GM12878 (cell line): ENCODE measurements at regions not wholly inside any gene's neighbourhood (a gene's known extent, or its start where the extent isn't known, plus 50 kb on each side); places are given as distances from the start of the nearest gene placed in this dataset.

ENCODE experiments used
- ATAC-seq: fragments of 200-7000 bp; cut with Tn5 transposase; 3 replicates; pipeline ENCODE4 v1.9.1; 2020; ENCODE audit warnings: mild to moderate bottlenecking, moderate library complexity
- BruUV-seq: library from RNA; stranded (reverse); fragments of 400-500 nt; replicated peaks from 2 replicates; lab custom pipeline; 2021; lab: Mats Ljungman, UMichigan
- CTCF ChIA-PET: fragments of 300-600 bp; sonication (Branson Sonifier 250); formaldehyde crosslinking; extraction: SDS; loops from one replicate; lab custom pipeline; 2021; ENCODE audit warnings: inconsistent platforms; lab: Yijun Ruan, JAX
- POLR2A ChIA-PET: fragments of 350-600 bp; formaldehyde crosslinking; extraction: SDS; loops from one replicate; lab custom pipeline; 2021; ENCODE audit warnings: inconsistent platforms; lab: Charles Lee
- RAD21 ChIA-PET: fragments of 300-600 bp; sonication (Branson Sonifier 250); formaldehyde crosslinking; loops from one replicate; lab custom pipeline; 2023; ENCODE audit warnings: antibody characterized with exemption; ENCODE audit not compliant: unreplicated experiment; lab: Charles Lee
- SMC1A ChIA-PET: fragments of 300-600 bp; sonication (Branson Sonifier 250); formaldehyde crosslinking; loops from one replicate; lab custom pipeline; 2023; ENCODE audit not compliant: unreplicated experiment, uncharacterized antibody; lab: Charles Lee
- DNase-seq: peaks from one replicate; pipeline ENCODE4 v3.0.0-alpha.2; 2011; ENCODE audit warnings: low read depth, low spot score
- FAIRE-seq: peaks from 3 replicates; lab custom pipeline; 2011; peaks lifted over from hg19 to GRCh38; lab: Jason Lieb, UNC
- H2AFZ ChIP-seq: 2 replicates; pipeline ENCODE4 v1.6.0; 2011; ENCODE audit warnings: low read depth, low read length, control low read depth; ENCODE audit not compliant: control insufficient read depth
- H3K27ac ChIP-seq: 2 replicates; pipeline ENCODE4 v1.5.1; 2011; ENCODE audit warnings: control low read depth; ENCODE audit not compliant: control insufficient read depth, insufficient read depth
- H3K27me3 ChIP-seq, 2 experiments: replicated peaks in 1 of 2; 2 replicates each; pipeline versions ENCODE4 v1.6.0 to v1.6.1; 2011; ENCODE audit warnings: low read length in 1 of 2; ENCODE audit not compliant: control insufficient read depth in 2 of 2, insufficient read depth in 2 of 2
- H3K36me3 ChIP-seq, 2 experiments: 2 replicates each; pipeline ENCODE4 v1.5.1; 2011; ENCODE audit warnings: low read length in 1 of 2; ENCODE audit not compliant: control insufficient read depth in 2 of 2, insufficient read depth in 2 of 2
- H3K4me1 ChIP-seq: 2 replicates; pipeline ENCODE4 v1.6.1; 2011; ENCODE audit warnings: mild to moderate bottlenecking, low read length, moderate library complexity, mixed read lengths; ENCODE audit not compliant: control insufficient read depth, insufficient read depth
- H3K4me2 ChIP-seq: 2 replicates; pipeline ENCODE4 v1.6.0; 2011; ENCODE audit warnings: control low read depth; ENCODE audit not compliant: control insufficient read depth, insufficient read depth
- H3K4me3 ChIP-seq: fragments of 200-600 bp; sonication (generic); 2 replicates; pipeline ENCODE4 v1.5.1; 2016
- H3K79me2 ChIP-seq: 2 replicates; pipeline ENCODE4 v1.6.0; 2011; ENCODE audit warnings: low read length; ENCODE audit not compliant: control insufficient read depth, insufficient read depth
- H3K9ac ChIP-seq: 2 replicates; pipeline ENCODE4 v1.8.0; 2011; ENCODE audit warnings: low read length, control low read depth, mixed read lengths; ENCODE audit not compliant: control insufficient read depth, insufficient read depth
- H3K9me3 ChIP-seq: replicated peaks from 3 replicates; pipeline ENCODE4 v1.5.1; 2011; ENCODE audit warnings: mild to moderate bottlenecking, low read length; ENCODE audit not compliant: control insufficient read depth, insufficient read depth
- H4K20me1 ChIP-seq: 2 replicates; pipeline ENCODE4 v1.6.0; 2011; ENCODE audit not compliant: control insufficient read depth, insufficient read depth
- CHD2 ChIP-seq: IDR thresholded peaks from 2 replicates; pipeline ENCODE4 v1.6.1; 2011; ENCODE audit warnings: low read depth, low read length, improper control_type of control experiment, borderline replicate concordance
- EED ChIP-seq: sonication (generic); IDR thresholded peaks from 2 replicates; pipeline ENCODE4 v1.6.1; 2016; ENCODE audit warnings: antibody characterized with exemption, low read depth
- GATAD2B ChIP-seq: fragments of 450-650 bp; conservative IDR thresholded peaks from 2 replicates; pipeline ENCODE4 v1.6.1; 2017; ENCODE audit warnings: low read depth, mild to moderate bottlenecking, moderate library complexity
- RELB ChIP-seq: fragments of 450-650 bp; IDR thresholded peaks from 2 replicates; pipeline ENCODE4 v1.6.1; 2017; ENCODE audit warnings: low read depth, mild to moderate bottlenecking, moderate library complexity
- TARDBP ChIP-seq: IDR thresholded peaks from 2 replicates; pipeline ENCODE4 v1.6.1; 2016; ENCODE audit warnings: borderline replicate concordance
- ZNF207 ChIP-seq: fragments of 450-650 bp; IDR thresholded peaks from 2 replicates; pipeline ENCODE4 v1.6.1; 2014; ENCODE audit warnings: antibody characterized with exemption, mild to moderate bottlenecking, borderline replicate concordance
- WGBS: methylation state at CpG from one replicate; pipeline ENCODE4 v1.1.6; 2016; ENCODE audit warnings: low lambda C conversion rate; ENCODE audit not compliant: insufficient replicate concordance, insufficient coverage; ENCODE audit errors: missing lambda C conversion rate; 5-methylcytosine and 5-hydroxymethylcytosine counted together
- in situ Hi-C: fragments of 300-500 bp; cut with MboI; formaldehyde crosslinking; loops from 9 replicates; pipeline ENCODE4 v1.14.3; 2018; ENCODE audit warnings: mixed read lengths
- intact Hi-C: fragments of 100-400 bp; cut with micrococcal nuclease; formaldehyde crosslinking; loops from one replicate; pipeline ENCODE4 v1.14.2; 2022; ENCODE audit not compliant: unreplicated experiment
- TF ChIP-seq, protein P1 (sequence below): fragments of 450-650 bp; IDR thresholded peaks from 2 replicates; pipeline ENCODE4 v1.6.1; 2016; ENCODE audit warnings: mild to moderate bottlenecking, moderate library complexity, borderline replicate concordance
- TF ChIP-seq, protein P2 (sequence below): fragments of 450-650 bp; IDR thresholded peaks from 2 replicates; pipeline ENCODE4 v1.6.1; 2017; ENCODE audit warnings: antibody characterized with exemption, mild to moderate bottlenecking, moderate library complexity
- TF ChIP-seq, protein P3 (sequence below): fragments of 450-650 bp; formaldehyde crosslinking; IDR thresholded peaks from 2 replicates; pipeline ENCODE4 v1.4.0; 2022; ENCODE audit warnings: mild to moderate bottlenecking, moderate library complexity

DNA sequence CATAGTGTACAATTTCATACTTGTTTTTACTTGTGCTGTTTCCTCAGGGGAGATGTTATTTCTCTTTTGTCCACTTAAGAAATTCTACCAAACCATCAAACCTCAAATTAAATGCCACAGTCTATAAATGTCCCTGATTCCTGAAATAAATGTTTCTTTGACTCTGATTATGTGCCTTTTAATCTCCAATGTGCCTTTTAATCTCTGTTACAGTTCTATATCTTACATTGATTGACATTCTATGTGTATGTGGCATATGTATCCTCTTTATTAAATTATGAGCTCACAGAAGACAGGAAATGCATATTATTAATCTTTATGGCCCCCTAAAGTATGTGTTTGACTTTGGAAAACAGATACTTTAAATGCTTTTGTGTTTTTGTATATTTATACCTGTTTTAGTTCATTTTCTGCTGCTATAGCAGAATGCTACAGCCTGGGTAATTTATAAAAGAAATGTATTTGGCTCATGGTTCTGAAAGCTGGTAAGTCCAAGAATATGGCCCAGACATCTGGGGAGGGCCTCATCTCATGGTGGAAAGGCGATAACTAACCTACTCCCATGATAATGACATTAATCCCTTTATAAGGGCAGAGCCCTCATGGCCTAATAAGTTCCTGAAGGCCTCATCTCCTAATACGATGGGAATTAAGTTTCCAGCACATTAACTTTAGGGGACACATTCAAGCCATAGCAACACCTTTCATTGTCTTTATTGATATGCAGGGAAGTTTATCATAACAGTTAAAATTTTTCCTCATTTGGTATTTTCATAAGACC is 403.9 kb downstream of the LIG4 start (continued):
- TF ChIP-seq, protein P1, sequence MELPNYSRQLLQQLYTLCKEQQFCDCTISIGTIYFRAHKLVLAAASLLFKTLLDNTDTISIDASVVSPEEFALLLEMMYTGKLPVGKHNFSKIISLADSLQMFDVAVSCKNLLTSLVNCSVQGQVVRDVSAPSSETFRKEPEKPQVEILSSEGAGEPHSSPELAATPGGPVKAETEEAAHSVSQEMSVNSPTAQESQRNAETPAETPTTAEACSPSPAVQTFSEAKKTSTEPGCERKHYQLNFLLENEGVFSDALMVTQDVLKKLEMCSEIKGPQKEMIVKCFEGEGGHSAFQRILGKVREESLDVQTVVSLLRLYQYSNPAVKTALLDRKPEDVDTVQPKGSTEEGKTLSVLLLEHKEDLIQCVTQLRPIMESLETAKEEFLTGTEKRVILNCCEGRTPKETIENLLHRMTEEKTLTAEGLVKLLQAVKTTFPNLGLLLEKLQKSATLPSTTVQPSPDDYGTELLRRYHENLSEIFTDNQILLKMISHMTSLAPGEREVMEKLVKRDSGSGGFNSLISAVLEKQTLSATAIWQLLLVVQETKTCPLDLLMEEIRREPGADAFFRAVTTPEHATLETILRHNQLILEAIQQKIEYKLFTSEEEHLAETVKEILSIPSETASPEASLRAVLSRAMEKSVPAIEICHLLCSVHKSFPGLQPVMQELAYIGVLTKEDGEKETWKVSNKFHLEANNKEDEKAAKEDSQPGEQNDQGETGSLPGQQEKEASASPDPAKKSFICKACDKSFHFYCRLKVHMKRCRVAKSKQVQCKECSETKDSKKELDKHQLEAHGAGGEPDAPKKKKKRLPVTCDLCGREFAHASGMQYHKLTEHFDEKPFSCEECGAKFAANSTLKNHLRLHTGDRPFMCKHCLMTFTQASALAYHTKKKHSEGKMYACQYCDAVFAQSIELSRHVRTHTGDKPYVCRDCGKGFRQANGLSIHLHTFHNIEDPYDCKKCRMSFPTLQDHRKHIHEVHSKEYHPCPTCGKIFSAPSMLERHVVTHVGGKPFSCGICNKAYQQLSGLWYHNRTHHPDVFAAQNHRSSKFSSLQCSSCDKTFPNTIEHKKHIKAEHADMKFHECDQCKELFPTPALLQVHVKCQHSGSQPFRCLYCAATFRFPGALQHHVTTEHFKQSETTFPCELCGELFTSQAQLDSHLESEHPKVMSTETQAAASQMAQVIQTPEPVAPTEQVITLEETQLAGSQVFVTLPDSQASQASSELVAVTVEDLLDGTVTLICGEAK = no peak

- TF ChIP-seq, protein P2, sequence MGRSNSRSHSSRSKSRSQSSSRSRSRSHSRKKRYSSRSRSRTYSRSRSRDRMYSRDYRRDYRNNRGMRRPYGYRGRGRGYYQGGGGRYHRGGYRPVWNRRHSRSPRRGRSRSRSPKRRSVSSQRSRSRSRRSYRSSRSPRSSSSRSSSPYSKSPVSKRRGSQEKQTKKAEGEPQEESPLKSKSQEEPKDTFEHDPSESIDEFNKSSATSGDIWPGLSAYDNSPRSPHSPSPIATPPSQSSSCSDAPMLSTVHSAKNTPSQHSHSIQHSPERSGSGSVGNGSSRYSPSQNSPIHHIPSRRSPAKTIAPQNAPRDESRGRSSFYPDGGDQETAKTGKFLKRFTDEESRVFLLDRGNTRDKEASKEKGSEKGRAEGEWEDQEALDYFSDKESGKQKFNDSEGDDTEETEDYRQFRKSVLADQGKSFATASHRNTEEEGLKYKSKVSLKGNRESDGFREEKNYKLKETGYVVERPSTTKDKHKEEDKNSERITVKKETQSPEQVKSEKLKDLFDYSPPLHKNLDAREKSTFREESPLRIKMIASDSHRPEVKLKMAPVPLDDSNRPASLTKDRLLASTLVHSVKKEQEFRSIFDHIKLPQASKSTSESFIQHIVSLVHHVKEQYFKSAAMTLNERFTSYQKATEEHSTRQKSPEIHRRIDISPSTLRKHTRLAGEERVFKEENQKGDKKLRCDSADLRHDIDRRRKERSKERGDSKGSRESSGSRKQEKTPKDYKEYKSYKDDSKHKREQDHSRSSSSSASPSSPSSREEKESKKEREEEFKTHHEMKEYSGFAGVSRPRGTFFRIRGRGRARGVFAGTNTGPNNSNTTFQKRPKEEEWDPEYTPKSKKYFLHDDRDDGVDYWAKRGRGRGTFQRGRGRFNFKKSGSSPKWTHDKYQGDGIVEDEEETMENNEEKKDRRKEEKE = no peak
- TF ChIP-seq, protein P3, sequence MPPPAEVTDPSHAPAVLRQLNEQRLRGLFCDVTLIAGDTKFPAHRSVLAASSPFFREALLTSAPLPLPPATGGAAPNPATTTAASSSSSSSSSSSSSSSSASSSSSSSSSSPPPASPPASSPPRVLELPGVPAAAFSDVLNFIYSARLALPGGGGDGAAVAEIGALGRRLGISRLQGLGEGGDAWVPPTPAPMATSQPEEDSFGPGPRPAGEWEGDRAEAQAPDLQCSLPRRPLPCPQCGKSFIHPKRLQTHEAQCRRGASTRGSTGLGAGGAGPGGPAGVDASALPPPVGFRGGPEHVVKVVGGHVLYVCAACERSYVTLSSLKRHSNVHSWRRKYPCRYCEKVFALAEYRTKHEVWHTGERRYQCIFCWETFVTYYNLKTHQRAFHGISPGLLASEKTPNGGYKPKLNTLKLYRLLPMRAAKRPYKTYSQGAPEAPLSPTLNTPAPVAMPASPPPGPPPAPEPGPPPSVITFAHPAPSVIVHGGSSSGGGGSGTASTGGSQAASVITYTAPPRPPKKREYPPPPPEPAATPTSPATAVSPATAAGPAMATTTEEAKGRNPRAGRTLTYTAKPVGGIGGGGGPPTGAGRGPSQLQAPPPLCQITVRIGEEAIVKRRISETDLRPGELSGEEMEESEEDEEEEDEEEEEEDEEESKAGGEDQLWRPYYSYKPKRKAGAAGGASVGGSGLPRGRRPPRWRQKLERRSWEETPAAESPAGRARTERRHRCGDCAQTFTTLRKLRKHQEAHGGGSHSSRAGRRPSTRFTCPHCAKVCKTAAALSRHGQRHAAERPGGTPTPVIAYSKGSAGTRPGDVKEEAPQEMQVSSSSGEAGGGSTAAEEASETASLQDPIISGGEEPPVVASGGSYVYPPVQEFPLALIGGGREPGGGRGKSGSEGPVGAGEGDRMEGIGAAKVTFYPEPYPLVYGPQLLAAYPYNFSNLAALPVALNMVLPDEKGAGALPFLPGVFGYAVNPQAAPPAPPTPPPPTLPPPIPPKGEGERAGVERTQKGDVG (CRISPR knock-in tag) = no peak
- TF ChIP-seq RELB = no peak
- TF ChIP-seq ZNF207 = no peak
- no peak for TF ChIP-seq TARDBP
- no peak for TF ChIP-seq EED
- TF ChIP-seq CHD2 = no peak
- TF ChIP-seq GATAD2B = no peak
- TF ChIP-seq, all 136 proteins: peak for 0
- H3K27me3 ChIP-seq = no peaks in the 10 kb centered on the region
- ATAC-seq (no peak), FAIRE-seq (no peak), DNase-seq (no peak)
- intact Hi-C loops = no loop called here
- RAD21 ChIA-PET = no interaction called here
- SMC1A ChIA-PET = no interaction called here
- H4K20me1 ChIP-seq = no peaks in the 10 kb centered on the region
- CTCF ChIA-PET = no interaction called here
- no peak overlapping the region for H2AFZ ChIP-seq
- no peak overlapping the region for H3K4me3 ChIP-seq
- POLR2A ChIA-PET = no interaction called here
- no peak overlapping the region for H3K9ac ChIP-seq
- H3K27ac ChIP-seq = no peak overlapping the region
- H3K36me3 ChIP-seq = no peaks in the 10 kb centered on the region
- in situ Hi-C loops = no loop called here
- no TSS peak for BruUV-seq
- no peak overlapping the region for H3K4me2 ChIP-seq
- 31% methylated on average over 3 of the region's 3 CpGs for WGBS
- H3K9me3 ChIP-seq = no peaks in the 10 kb centered on the region
- no peaks in the 10 kb centered on the region for H3K4me1 ChIP-seq
- H3K79me2 ChIP-seq = no peaks in the 10 kb centered on the region
Observed at GRCh38 chr13:107809125-107809524, 406.2 kb downstream of the LIG4 start.
